GM12892 (cell line): ENCODE measurements at regions not wholly inside any gene's neighbourhood (a gene's known extent, or its start where the extent isn't known, plus 50 kb on each side); places are given as distances from the start of the nearest gene placed in this dataset.

Experiments
- POLR2A ChIP-seq: IDR thresholded peaks from 2 replicates; pipeline ENCODE4 v1.6.1; 2011; ENCODE audit warnings: low read depth, low read length, control low read depth
- POLR2AphosphoS5 ChIP-seq: IDR thresholded peaks from 2 replicates; pipeline ENCODE4 v1.6.1; 2011; ENCODE audit warnings: low read depth, low read length, control low read depth

- TF ChIP-seq POLR2A (no peak), POLR2AphosphoS5 (no peak)
These were observed 2084.1 kb downstream of the TP53TG3F start for GRCh38 chr16:35543486-35543885.
